Neural cell (in vitro differentiated cells): ENCODE measurements at regions not wholly inside any gene's neighbourhood (a gene's known extent, or its start where the extent isn't known, plus 50 kb on each side); places are given as distances from the start of the nearest gene placed in this dataset.

Experiments
- H2AFZ ChIP-seq: fragments of 200-600, 300-800 bp; sonication (generic), shearing (Covaris generic); 2 replicates; pipeline ENCODE4 v1.6.0; 2014; ENCODE audit warnings: low read depth, mild to moderate bottlenecking, antibody characterized with exemption, low read length, moderate library complexity
- H3F3A ChIP-seq: fragments of 200-600 bp; shearing (Covaris generic); 2 replicates; pipeline ENCODE4 v1.6.1; 2016; ENCODE audit warnings: mild to moderate bottlenecking, moderate library complexity, mixed read lengths, antibody characterized with exemption, low read length; ENCODE audit not compliant: insufficient read depth, poor library complexity, severe bottlenecking
- H3K27ac ChIP-seq: fragments of 200-600, 300-800 bp; sonication (generic), shearing (Covaris generic); 2 replicates; pipeline ENCODE4 v1.5.1; 2014; ENCODE audit warnings: mild to moderate bottlenecking, low read length, moderate library complexity
- H3K27me3 ChIP-seq: fragments of 300-800, 200-600 bp; sonication (generic), shearing (Covaris generic); 2 replicates; pipeline ENCODE4 v1.6.0; 2014; ENCODE audit warnings: mild to moderate bottlenecking, low read depth, low read length, moderate library complexity; ENCODE audit not compliant: insufficient read depth
- H3K36me3 ChIP-seq: fragments of 300-800, 200-600 bp; sonication (generic), shearing (Covaris generic); 2 replicates; pipeline ENCODE4 v1.5.1; 2014; ENCODE audit warnings: mild to moderate bottlenecking, antibody characterized with exemption, low read length, moderate library complexity; ENCODE audit not compliant: insufficient read depth
- H3K4me2 ChIP-seq: fragments of 300-800, 200-600 bp; sonication (generic), shearing (Covaris generic); 2 replicates; pipeline ENCODE4 v1.6.0; 2014; ENCODE audit warnings: mild to moderate bottlenecking, low read length
- H3K4me3 ChIP-seq: fragments of 300-800, 200-600 bp; sonication (generic), shearing (Covaris generic); 2 replicates; pipeline ENCODE4 v1.5.1; 2014; ENCODE audit warnings: mild to moderate bottlenecking, low read length, moderate library complexity
- H3K79me2 ChIP-seq: fragments of 200-600 bp; shearing (Covaris generic); replicated peaks from 2 replicates; pipeline ENCODE4 v1.6.0; 2014; ENCODE audit warnings: mild to moderate bottlenecking, low read length, moderate library complexity; ENCODE audit not compliant: insufficient read depth
- H3K9ac ChIP-seq: fragments of 300-800, 200-600 bp; sonication (generic), shearing (Covaris generic); 2 replicates; pipeline ENCODE4 v1.6.1; 2016; ENCODE audit warnings: mild to moderate bottlenecking, low read length, mixed read lengths
- H3K9me2 ChIP-seq: fragments of 200-600 bp; shearing (Covaris generic); 2 replicates; pipeline ENCODE4 v1.6.1; 2016; ENCODE audit warnings: mild to moderate bottlenecking, low read length, mixed read lengths; ENCODE audit not compliant: insufficient read depth
- H3K9me3 ChIP-seq: fragments of 200-600, 300-800 bp; sonication (generic), shearing (Covaris generic); 2 replicates; pipeline ENCODE4 v1.6.1; 2016; ENCODE audit warnings: mild to moderate bottlenecking, mixed run types, low read length, moderate library complexity, mixed read lengths
- H4K20me1 ChIP-seq: fragments of 200-600 bp; shearing (Covaris generic); 2 replicates; pipeline ENCODE4 v1.6.1; 2016; ENCODE audit warnings: mild to moderate bottlenecking, mixed run types; ENCODE audit not compliant: insufficient read depth
- EP300 ChIP-seq: fragments of 450-650 bp; conservative IDR thresholded peaks from 2 replicates; pipeline ENCODE4 v1.6.1; 2014; ENCODE audit warnings: antibody characterized with exemption, mild to moderate bottlenecking, moderate library complexity; ENCODE audit not compliant: poor library complexity, severe bottlenecking
- EZH2 ChIP-seq: fragments of 200-600, 300-800 bp; shearing (Covaris generic), sonication (generic); IDR thresholded peaks from 2 replicates; pipeline ENCODE4 v1.6.1; 2014; ENCODE audit warnings: antibody characterized with exemption, low read length, borderline replicate concordance, mild to moderate bottlenecking; ENCODE audit not compliant: insufficient read depth, poor library complexity, severe bottlenecking
- MXI1 ChIP-seq: fragments of 450-650 bp; conservative IDR thresholded peaks from 2 replicates; pipeline ENCODE4 v1.6.1; 2014; ENCODE audit warnings: antibody characterized with exemption, mild to moderate bottlenecking; ENCODE audit not compliant: poor library complexity, severe bottlenecking
- POLR2AphosphoS5 ChIP-seq: IDR thresholded peaks from 2 replicates; pipeline ENCODE4 v1.6.1; 2012
- RAD21 ChIP-seq: fragments of 450-650 bp; conservative IDR thresholded peaks from 2 replicates; pipeline ENCODE4 v1.6.1; 2014; ENCODE audit warnings: antibody characterized with exemption, mild to moderate bottlenecking, moderate library complexity
- SMC3 ChIP-seq: fragments of 450-650 bp; conservative IDR thresholded peaks from 2 replicates; pipeline ENCODE4 v1.6.1; 2014; ENCODE audit warnings: antibody characterized with exemption, mild to moderate bottlenecking, moderate library complexity; ENCODE audit not compliant: poor library complexity
- TAF1 ChIP-seq: IDR thresholded peaks from 2 replicates; pipeline ENCODE4 v1.6.1; 2012; ENCODE audit warnings: low read depth
- TF ChIP-seq, protein P1 (sequence below): fragments of 450-650 bp; IDR thresholded peaks from 2 replicates; pipeline ENCODE4 v1.5.1; 2014; ENCODE audit warnings: antibody characterized with exemption, mild to moderate bottlenecking, moderate library complexity; ENCODE audit not compliant: poor library complexity, severe bottlenecking
- TF ChIP-seq, protein P2 (sequence below): IDR thresholded peaks from 2 replicates; pipeline ENCODE4 v1.6.1; 2012; ENCODE audit warnings: borderline replicate concordance

GRCh38 chr13:68056816-68057710, 826.9 kb upstream of the PCDH9 start:
- Histone ChIP-seq H3K79me2 (no peaks in the 10 kb centered on the region), H3K4me2 (no peak overlapping the region), H3K4me3 (no peak overlapping the region), H3K36me3 (no peaks in the 10 kb centered on the region), H3F3A (no peaks in the 10 kb centered on the region), H3K9me2 (no peaks in the 10 kb centered on the region), H3K9me3 (no peaks in the 10 kb centered on the region), H3K27ac (no peak overlapping the region), H2AFZ (no peak overlapping the region), H4K20me1 (no peaks in the 10 kb centered on the region), H3K27me3 (no peaks in the 10 kb centered on the region), H3K9ac (no peak overlapping the region)
- TF ChIP-seq RAD21: no peak
- TF ChIP-seq, protein P1, sequence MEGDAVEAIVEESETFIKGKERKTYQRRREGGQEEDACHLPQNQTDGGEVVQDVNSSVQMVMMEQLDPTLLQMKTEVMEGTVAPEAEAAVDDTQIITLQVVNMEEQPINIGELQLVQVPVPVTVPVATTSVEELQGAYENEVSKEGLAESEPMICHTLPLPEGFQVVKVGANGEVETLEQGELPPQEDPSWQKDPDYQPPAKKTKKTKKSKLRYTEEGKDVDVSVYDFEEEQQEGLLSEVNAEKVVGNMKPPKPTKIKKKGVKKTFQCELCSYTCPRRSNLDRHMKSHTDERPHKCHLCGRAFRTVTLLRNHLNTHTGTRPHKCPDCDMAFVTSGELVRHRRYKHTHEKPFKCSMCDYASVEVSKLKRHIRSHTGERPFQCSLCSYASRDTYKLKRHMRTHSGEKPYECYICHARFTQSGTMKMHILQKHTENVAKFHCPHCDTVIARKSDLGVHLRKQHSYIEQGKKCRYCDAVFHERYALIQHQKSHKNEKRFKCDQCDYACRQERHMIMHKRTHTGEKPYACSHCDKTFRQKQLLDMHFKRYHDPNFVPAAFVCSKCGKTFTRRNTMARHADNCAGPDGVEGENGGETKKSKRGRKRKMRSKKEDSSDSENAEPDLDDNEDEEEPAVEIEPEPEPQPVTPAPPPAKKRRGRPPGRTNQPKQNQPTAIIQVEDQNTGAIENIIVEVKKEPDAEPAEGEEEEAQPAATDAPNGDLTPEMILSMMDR: no peak

DNA sequence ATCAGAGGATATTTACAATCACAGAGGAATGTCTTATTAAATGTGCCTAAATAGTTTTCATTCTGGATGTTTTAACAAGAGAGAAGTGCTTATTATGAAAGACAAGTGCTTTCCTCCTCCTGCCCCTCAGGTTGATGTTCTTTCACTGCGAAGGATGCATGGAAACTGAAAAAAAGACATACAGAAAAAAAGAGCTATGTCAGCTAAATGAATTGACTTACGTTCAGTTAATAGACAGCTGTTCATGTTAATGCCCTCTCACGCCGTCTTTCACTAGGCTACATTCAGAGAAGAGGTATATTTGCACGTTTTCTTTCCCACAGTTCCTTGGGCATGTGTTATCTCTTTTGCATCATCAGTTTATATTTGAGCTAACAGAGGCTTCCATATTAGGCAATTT, 821.8 kb upstream of the PCDH9 start:
- no peaks in the 10 kb centered on the region for H3K9me3 ChIP-seq
- H3K27ac ChIP-seq: no peak overlapping the region
- H3F3A ChIP-seq: no peaks in the 10 kb centered on the region
- no peaks in the 10 kb centered on the region for H3K79me2 ChIP-seq
- H4K20me1 ChIP-seq: no peaks in the 10 kb centered on the region
- H3K4me3 ChIP-seq: no peak overlapping the region
- no peaks in the 10 kb centered on the region for H3K27me3 ChIP-seq
- H2AFZ ChIP-seq: no peak overlapping the region
- H3K4me2 ChIP-seq: no peak overlapping the region
- H3K36me3 ChIP-seq: no peaks in the 10 kb centered on the region
- H3K9me2 ChIP-seq: no peaks in the 10 kb centered on the region
- no peak for TF ChIP-seq MXI1
- TF ChIP-seq, protein P2, sequence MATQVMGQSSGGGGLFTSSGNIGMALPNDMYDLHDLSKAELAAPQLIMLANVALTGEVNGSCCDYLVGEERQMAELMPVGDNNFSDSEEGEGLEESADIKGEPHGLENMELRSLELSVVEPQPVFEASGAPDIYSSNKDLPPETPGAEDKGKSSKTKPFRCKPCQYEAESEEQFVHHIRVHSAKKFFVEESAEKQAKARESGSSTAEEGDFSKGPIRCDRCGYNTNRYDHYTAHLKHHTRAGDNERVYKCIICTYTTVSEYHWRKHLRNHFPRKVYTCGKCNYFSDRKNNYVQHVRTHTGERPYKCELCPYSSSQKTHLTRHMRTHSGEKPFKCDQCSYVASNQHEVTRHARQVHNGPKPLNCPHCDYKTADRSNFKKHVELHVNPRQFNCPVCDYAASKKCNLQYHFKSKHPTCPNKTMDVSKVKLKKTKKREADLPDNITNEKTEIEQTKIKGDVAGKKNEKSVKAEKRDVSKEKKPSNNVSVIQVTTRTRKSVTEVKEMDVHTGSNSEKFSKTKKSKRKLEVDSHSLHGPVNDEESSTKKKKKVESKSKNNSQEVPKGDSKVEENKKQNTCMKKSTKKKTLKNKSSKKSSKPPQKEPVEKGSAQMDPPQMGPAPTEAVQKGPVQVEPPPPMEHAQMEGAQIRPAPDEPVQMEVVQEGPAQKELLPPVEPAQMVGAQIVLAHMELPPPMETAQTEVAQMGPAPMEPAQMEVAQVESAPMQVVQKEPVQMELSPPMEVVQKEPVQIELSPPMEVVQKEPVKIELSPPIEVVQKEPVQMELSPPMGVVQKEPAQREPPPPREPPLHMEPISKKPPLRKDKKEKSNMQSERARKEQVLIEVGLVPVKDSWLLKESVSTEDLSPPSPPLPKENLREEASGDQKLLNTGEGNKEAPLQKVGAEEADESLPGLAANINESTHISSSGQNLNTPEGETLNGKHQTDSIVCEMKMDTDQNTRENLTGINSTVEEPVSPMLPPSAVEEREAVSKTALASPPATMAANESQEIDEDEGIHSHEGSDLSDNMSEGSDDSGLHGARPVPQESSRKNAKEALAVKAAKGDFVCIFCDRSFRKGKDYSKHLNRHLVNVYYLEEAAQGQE: no peak
- TF ChIP-seq SMC3: no peak
- no peak for TF ChIP-seq RAD21
- TF ChIP-seq, protein P1: no peak
- TF ChIP-seq EZH2: no peak
- TF ChIP-seq EP300: peak; percentile 18
- no peak for TF ChIP-seq TAF1
- TF ChIP-seq POLR2AphosphoS5: peak; percentile 25
- no peak overlapping the region for H3K9ac ChIP-seq
